Endothelial cell of umbilical vein (primary cell): ENCODE measurements at regions not wholly inside any gene's neighbourhood (a gene's known extent, or its start where the extent isn't known, plus 50 kb on each side); places are given as distances from the start of the nearest gene placed in this dataset.

ENCODE experiments used
- BruUV-seq: library from RNA; stranded (reverse); fragments of 400-500 nt; replicated peaks from 2 replicates; lab custom pipeline; 2021; lab: Mats Ljungman, UMichigan
- CTCF ChIA-PET: fragments of 300-600, 350-600 bp; sonication (Branson Sonifier 250); formaldehyde crosslinking; loops from one replicate; lab custom pipeline; 2021; ENCODE audit warnings: antibody characterized with exemption, inconsistent platforms; lab: Charles Lee
- POLR2A ChIA-PET: fragments of 300-600, 350-600 bp; sonication (Branson Sonifier 250); formaldehyde crosslinking; loops from one replicate; lab custom pipeline; 2021; ENCODE audit warnings: antibody characterized with exemption, inconsistent platforms; lab: Charles Lee
- DNase-seq: peaks from one replicate; pipeline ENCODE4 v3.0.0-alpha.2; 2011; ENCODE audit warnings: low read depth, low spot score
- FAIRE-seq: peaks from 2 replicates; lab custom pipeline; 2011; peaks lifted over from hg19 to GRCh38; lab: Jason Lieb, UNC
- H2AFZ ChIP-seq: 2 replicates; pipeline ENCODE4 v1.6.0; 2012; ENCODE audit warnings: low read depth, low read length, control low read depth, inconsistent platforms
- H3K27ac ChIP-seq: 2 replicates; pipeline ENCODE4 v1.5.1; 2011; ENCODE audit warnings: low read depth, mild to moderate bottlenecking, control low read depth, low read length, moderate library complexity; ENCODE audit not compliant: insufficient read depth
- H3K27me3 ChIP-seq, 2 experiments: 2 replicates each; pipeline versions ENCODE4 v1.6.0 to v1.6.1; 2011; ENCODE audit warnings: low read length in 2 of 2, mixed read lengths in 1 of 2; ENCODE audit not compliant: control insufficient read depth in 2 of 2, insufficient read depth in 2 of 2
- H3K36me3 ChIP-seq, 2 experiments: 2 replicates in 1 of 2; 3 replicates in 1 of 2; pipeline ENCODE4 v1.5.1; 2011; ENCODE audit warnings: low read length in 2 of 2, mild to moderate bottlenecking in 1 of 2, moderate library complexity in 1 of 2; ENCODE audit not compliant: control insufficient read depth in 2 of 2, insufficient read depth in 2 of 2; ENCODE audit errors: extremely low read depth in 1 of 2
- H3K4me1 ChIP-seq: 3 replicates; pipeline ENCODE4 v1.5.1; 2011; ENCODE audit warnings: mild to moderate bottlenecking, low read length; ENCODE audit not compliant: control insufficient read depth, insufficient read depth; ENCODE audit errors: extremely low read depth
- H3K4me2 ChIP-seq: 2 replicates; pipeline ENCODE4 v1.6.1; 2011; ENCODE audit warnings: low read length, control low read depth, mixed read lengths; ENCODE audit not compliant: insufficient read depth
- H3K4me3 ChIP-seq, 3 experiments: fragments of 200-600 bp in 1 of 3; sonication (generic), shearing (Covaris generic) in 1 of 3; replicated peaks in 1 of 3; 2 replicates each; pipeline ENCODE4 v1.5.1; 2011 to 2016; ENCODE audit warnings: control low read depth in 3 of 3, low read length in 3 of 3, mild to moderate bottlenecking in 2 of 3, inconsistent platforms in 1 of 3, low read depth in 1 of 3, moderate library complexity in 1 of 3; ENCODE audit not compliant: insufficient read depth in 1 of 3
- H3K79me2 ChIP-seq: 2 replicates; pipeline ENCODE4 v1.6.0; 2012; ENCODE audit warnings: low read length, inconsistent platforms; ENCODE audit not compliant: control insufficient read depth, insufficient read depth
- H3K9ac ChIP-seq: replicated peaks from 2 replicates; pipeline ENCODE3; 2011; ENCODE audit warnings: low read length, control low read depth; ENCODE audit not compliant: insufficient read depth; ENCODE audit errors: extremely low read depth
- H3K9me1 ChIP-seq: replicated peaks from 3 replicates; pipeline ENCODE4 v1.6.0; 2011; ENCODE audit warnings: mild to moderate bottlenecking, low read length; ENCODE audit not compliant: control insufficient read depth, insufficient read depth; ENCODE audit errors: extremely low read depth
- H3K9me3 ChIP-seq: replicated peaks from 2 replicates; pipeline ENCODE4 v1.5.1; 2012; ENCODE audit warnings: low read length, inconsistent platforms; ENCODE audit not compliant: control insufficient read depth, insufficient read depth
- H4K20me1 ChIP-seq: replicated peaks from 2 replicates; pipeline ENCODE3; 2011; ENCODE audit warnings: mild to moderate bottlenecking, low read length; ENCODE audit not compliant: control insufficient read depth, insufficient read depth; ENCODE audit errors: extremely low read depth
- CTCF ChIP-seq, 2 donors: IDR thresholded peaks; 1 replicate in 1 of 2; 2 replicates in 1 of 2; pipeline ENCODE4 v1.5.1; 2011; ENCODE audit warnings: low read length in 2 of 2, mild to moderate bottlenecking in 2 of 2, moderate library complexity in 2 of 2, control low read depth in 1 of 2, inconsistent platforms in 1 of 2, low read depth in 1 of 2; ENCODE audit not compliant: insufficient read depth in 1 of 2; ENCODE audit errors: extremely low read depth in 1 of 2
- EZH2 ChIP-seq: IDR thresholded peaks from 2 replicates; pipeline ENCODE4 v1.6.1; 2012; ENCODE audit warnings: borderline replicate concordance, low read depth, mild to moderate bottlenecking, moderate library complexity, low read length, inconsistent platforms; ENCODE audit not compliant: severe bottlenecking
- FOS ChIP-seq: IDR thresholded peaks from 2 replicates; pipeline ENCODE4 v1.6.1; 2011; ENCODE audit warnings: mild to moderate bottlenecking, low read length, moderate library complexity, borderline replicate concordance; ENCODE audit not compliant: insufficient read depth
- GATA2 ChIP-seq: IDR thresholded peaks from 2 replicates; pipeline ENCODE4 v1.7.0; 2011; ENCODE audit warnings: low read depth, mild to moderate bottlenecking, moderate library complexity, mixed read lengths, low read length; ENCODE audit not compliant: insufficient read length, insufficient read depth
- JUN ChIP-seq: IDR thresholded peaks from 2 replicates; pipeline ENCODE4 v1.6.1; 2011; ENCODE audit warnings: borderline replicate concordance, low read depth; ENCODE audit not compliant: insufficient read length, insufficient read depth
- MAX ChIP-seq: IDR thresholded peaks from 2 replicates; pipeline ENCODE4 v1.6.1; 2011; ENCODE audit not compliant: insufficient read depth, insufficient read length
- MYC ChIP-seq: IDR thresholded peaks from one replicate; pipeline ENCODE4 v1.6.1; 2011; ENCODE audit warnings: mild to moderate bottlenecking, low read depth, low read length
- POLR2A ChIP-seq: IDR thresholded peaks from 2 replicates; pipeline ENCODE4 v1.6.1; 2012; ENCODE audit warnings: low read depth, mild to moderate bottlenecking, control low read depth, low read length
- POLR2AphosphoS5 ChIP-seq: IDR thresholded peaks from 2 replicates; pipeline ENCODE4 v1.6.1; 2012; ENCODE audit warnings: low read depth, mild to moderate bottlenecking, control low read depth, low read length, moderate library complexity; ENCODE audit not compliant: insufficient read depth
- dilution Hi-C: fragments of 300-500 bp; cut with MboI; formaldehyde crosslinking; loops from one replicate; pipeline ENCODE4 v1.15.0; 2019; ENCODE audit warnings: low sequenced_read_pairs; ENCODE audit not compliant: extremely low pct_ligation_motif_present
- intact Hi-C: fragments of 100-400 bp; cut with micrococcal nuclease; formaldehyde crosslinking; loops from one replicate; pipeline ENCODE4 v1.10.0; 2022

GRCh38 chr2:106602042-106602441, 114.9 kb downstream of the CD8B2 start:
- ChIA-PET CTCF (no interaction called here), POLR2A (no interaction called here)
- FAIRE-seq (no peak), DNase-seq (no peak)
- H3K9me3 ChIP-seq = no peaks in the 10 kb centered on the region
- H3K36me3 ChIP-seq = no peaks in the 10 kb centered on the region
- no TSS peak for BruUV-seq
- no peaks in the 10 kb centered on the region for H3K79me2 ChIP-seq
- H2AFZ ChIP-seq = no peak overlapping the region
- H4K20me1 ChIP-seq = no peaks in the 10 kb centered on the region
- intact Hi-C loops (no loop called here), dilution Hi-C loops (no loop called here)
- H3K9me1 ChIP-seq = no peaks in the 10 kb centered on the region
- no peak overlapping the region for H3K4me3 ChIP-seq
- no peak overlapping the region for H3K27ac ChIP-seq
- H3K9ac ChIP-seq = no peak overlapping the region
- TF ChIP-seq GATA2 (no peak), MAX (no peak), EZH2 (no peak), CTCF (IDR thresholded peaks at IDR 0.05; ENCODE audit: extremely low read depth in 1 of 2, insufficient read depth in 1 of 2, low read depth in 1 of 2, low read length in 2 of 2) (no peak), JUN (no peak), FOS (no peak), POLR2AphosphoS5 (no peak), POLR2A (no peak), MYC (no peak)
- no peak overlapping the region for H3K4me2 ChIP-seq
- H3K4me1 ChIP-seq = no peaks in the 10 kb centered on the region
- no peaks in the 10 kb centered on the region for H3K27me3 ChIP-seq
